ENCODE measurements at regions not wholly inside any gene's neighbourhood (a gene's known extent, or its start where the extent isn't known, plus 50 kb on each side); places are given as distances from the start of the nearest gene placed in this dataset.

GRCh38 chr20:4490045-4490444, 196.2 kb upstream of the PRNP start:
- no peak for TF ChIP-seq TAF1 (IDR thresholded peaks at IDR 0.05; ENCODE audit: low read depth)
- no peak for TF ChIP-seq SMC3 (conservative IDR thresholded peaks at IDR 0.05; ENCODE audit: poor library complexity)
- TF ChIP-seq REST (IDR thresholded peaks at IDR 0.05; ENCODE audit: borderline replicate concordance) = no peak
- H3K79me2 ChIP-seq (replicated peaks; ENCODE audit: insufficient read depth, low read length) = no peaks in the 10 kb centered on the region
- no peak overlapping the region for H3K27ac ChIP-seq (ENCODE audit: low read length)
- no peaks in the 10 kb centered on the region for H3F3A ChIP-seq (ENCODE audit: insufficient read depth, low read length, poor library complexity, severe bottlenecking)
- H3K36me3 ChIP-seq (ENCODE audit: insufficient read depth, low read length) = no peaks in the 10 kb centered on the region
- no peak overlapping the region for H3K4me2 ChIP-seq (ENCODE audit: low read length)
- H3K9me3 ChIP-seq (ENCODE audit: low read length) = no peaks in the 10 kb centered on the region
- H3K27me3 ChIP-seq (ENCODE audit: insufficient read depth, low read depth, low read length) = no peaks in the 10 kb centered on the region
- H3K9me2 ChIP-seq (ENCODE audit: insufficient read depth, low read length) = no peaks in the 10 kb centered on the region
- H3K9ac ChIP-seq (ENCODE audit: low read length) = no peak overlapping the region
- no peak overlapping the region for H3K4me3 ChIP-seq (ENCODE audit: low read length)
- H4K20me1 ChIP-seq (ENCODE audit: insufficient read depth) = no peaks in the 10 kb centered on the region
- no peak overlapping the region for H2AFZ ChIP-seq (ENCODE audit: low read depth, low read length)

- Histone ChIP-seq H3K9me2 (ENCODE audit: insufficient read depth, low read length) (no peaks in the 10 kb centered on the region), H3K27ac (ENCODE audit: low read length) (no peak overlapping the region), H3K27me3 (ENCODE audit: insufficient read depth, low read depth, low read length) (no peaks in the 10 kb centered on the region), H3K36me3 (ENCODE audit: insufficient read depth, low read length) (no peaks in the 10 kb centered on the region), H3K9me3 (ENCODE audit: low read length) (no peaks in the 10 kb centered on the region), H3K4me3 (ENCODE audit: low read length) (no peak overlapping the region), H3F3A (ENCODE audit: insufficient read depth, low read length, poor library complexity, severe bottlenecking) (no peaks in the 10 kb centered on the region), H2AFZ (ENCODE audit: low read depth, low read length) (no peak overlapping the region), H4K20me1 (ENCODE audit: insufficient read depth) (no peaks in the 10 kb centered on the region), H3K9ac (ENCODE audit: low read length) (no peak overlapping the region), H3K4me2 (ENCODE audit: low read length) (no peak overlapping the region), H3K79me2 (replicated peaks; ENCODE audit: insufficient read depth, low read length) (no peaks in the 10 kb centered on the region)
- TF ChIP-seq RAD21 (conservative IDR thresholded peaks at IDR 0.05) = no peak
- TF ChIP-seq POLR2AphosphoS5 (IDR thresholded peaks at IDR 0.05) = no peak
- TF ChIP-seq REST (IDR thresholded peaks at IDR 0.05; ENCODE audit: borderline replicate concordance) = no peak
Measured at GRCh38 chr20:4488407-4489339, 197.6 kb upstream of the PRNP start.
